HFFc6 (cell line): ENCODE measurements at regions not wholly inside any gene's neighbourhood (a gene's known extent, or its start where the extent isn't known, plus 50 kb on each side); places are given as distances from the start of the nearest gene placed in this dataset.

Source experiments
- DNase-seq: peaks from one replicate; pipeline ENCODE4 v3.0.0-alpha.2; 2018
- H3K27ac Mint-ChIP-seq: 2 replicates; pipeline ENCODE4 v1.8.0; 2020; ENCODE audit warnings: mild to moderate bottlenecking, mixed read lengths
- H3K27me3 Mint-ChIP-seq: 2 replicates; pipeline ENCODE4 v1.8.0; 2021; ENCODE audit warnings: mild to moderate bottlenecking, moderate library complexity, mixed read lengths; ENCODE audit not compliant: insufficient read depth
- H3K36me3 Mint-ChIP-seq: 2 replicates; pipeline ENCODE4 v1.8.0; 2021; ENCODE audit warnings: low read depth, mixed read lengths
- H3K4me1 Mint-ChIP-seq: 2 replicates; pipeline ENCODE4 v1.8.0; 2020; ENCODE audit warnings: low read depth, mixed read lengths
- H3K4me3 Mint-ChIP-seq: 2 replicates; pipeline ENCODE4 v1.8.0; 2020; ENCODE audit warnings: mild to moderate bottlenecking, moderate library complexity, mixed read lengths
- H3K9me3 Mint-ChIP-seq: 2 replicates; pipeline ENCODE4 v1.8.0; 2020; ENCODE audit warnings: mild to moderate bottlenecking, mixed read lengths
- CTCF ChIP-seq: fragments of 200-600 bp; sonication (generic); IDR thresholded peaks from 2 replicates; pipeline ENCODE4 v1.5.0; 2021; ENCODE audit warnings: antibody characterized with exemption, mild to moderate bottlenecking

- H3K27ac Mint-ChIP-seq = peak overlapping the region; percentile 82
These were observed 76.6 kb upstream of the MAP4K3 start for GRCh38 chr2:39513641-39514094.

GRCh38 chr2:39514825-39515224, 77.7 kb upstream of the MAP4K3 start:
- H3K27ac Mint-ChIP-seq = no peak overlapping the region
- no peak for TF ChIP-seq CTCF
- DNase-seq = no peak
- no peaks in the 10 kb centered on the region for H3K27me3 Mint-ChIP-seq
- H3K4me3 Mint-ChIP-seq = no peak overlapping the region
- no peaks in the 10 kb centered on the region for H3K9me3 Mint-ChIP-seq
- H3K36me3 Mint-ChIP-seq = peaks cover 3% of the 10 kb centered on the region
- H3K4me1 Mint-ChIP-seq = peaks cover 66% of the 10 kb centered on the region

More at GRCh38 chr2:39513641-39514094, 76.6 kb upstream of the MAP4K3 start:
- H3K4me1 Mint-ChIP-seq = peaks cover 77% of the 10 kb centered on the region
- H3K9me3 Mint-ChIP-seq = no peaks in the 10 kb centered on the region
- no peaks in the 10 kb centered on the region for H3K27me3 Mint-ChIP-seq
- H3K36me3 Mint-ChIP-seq = no peaks in the 10 kb centered on the region
- DNase-seq = peak; percentile 97
- H3K4me3 Mint-ChIP-seq = peak overlapping the region; percentile 55
- TF ChIP-seq CTCF = peak; percentile 90

- no peak overlapping the region for H3K4me3 Mint-ChIP-seq
- peaks cover 8% of the 10 kb centered on the region for H3K36me3 Mint-ChIP-seq
- H3K4me1 Mint-ChIP-seq = peaks cover 60% of the 10 kb centered on the region
- no peaks in the 10 kb centered on the region for H3K9me3 Mint-ChIP-seq
- no peak overlapping the region for H3K27ac Mint-ChIP-seq
- no peaks in the 10 kb centered on the region for H3K27me3 Mint-ChIP-seq
- no peak for TF ChIP-seq CTCF
- DNase-seq = no peak
These were observed 78.3 kb upstream of the MAP4K3 start for GRCh38 chr2:39515273-39515896.

- peaks cover 12% of the 10 kb centered on the region for H3K36me3 Mint-ChIP-seq
- no peak overlapping the region for H3K4me3 Mint-ChIP-seq
- no peak overlapping the region for H3K27ac Mint-ChIP-seq
- TF ChIP-seq CTCF = no peak
- peaks cover 60% of the 10 kb centered on the region for H3K4me1 Mint-ChIP-seq
- H3K9me3 Mint-ChIP-seq = peaks cover 5% of the 10 kb centered on the region
- H3K27me3 Mint-ChIP-seq = no peaks in the 10 kb centered on the region
- DNase-seq = no peak
These were observed 78.8 kb upstream of the MAP4K3 start for GRCh38 chr2:39515897-39516346.

GRCh38 chr2:39516347-39517101, 79.4 kb upstream of the MAP4K3 start:
- no peak overlapping the region; the same call in 1 of the 2 replicates for H3K27ac Mint-ChIP-seq
- no peak for TF ChIP-seq CTCF
- no peaks in the 10 kb centered on the region for H3K27me3 Mint-ChIP-seq
- peaks cover 11% of the 10 kb centered on the region for H3K9me3 Mint-ChIP-seq
- peaks cover 18% of the 10 kb centered on the region for H3K36me3 Mint-ChIP-seq
- no peak overlapping the region for H3K4me3 Mint-ChIP-seq
- DNase-seq = no peak
- peaks cover 55% of the 10 kb centered on the region for H3K4me1 Mint-ChIP-seq
